Bone marrow (tissue), 2 donors: ENCODE measurements at regions not wholly inside any gene's neighbourhood (a gene's known extent, or its start where the extent isn't known, plus 50 kb on each side); places are given as distances from the start of the nearest gene placed in this dataset.
"Not testable (repeated sequence)": the region's sequence is repeated elsewhere in the genome, so short reads cannot be mapped to it uniquely, and the experiment has no call there.

Experiments used
- DNase-seq, 2 donors: peaks; one replicate each; lab custom pipeline; 2025; lab: John Stamatoyannopoulos, UW

DNA sequence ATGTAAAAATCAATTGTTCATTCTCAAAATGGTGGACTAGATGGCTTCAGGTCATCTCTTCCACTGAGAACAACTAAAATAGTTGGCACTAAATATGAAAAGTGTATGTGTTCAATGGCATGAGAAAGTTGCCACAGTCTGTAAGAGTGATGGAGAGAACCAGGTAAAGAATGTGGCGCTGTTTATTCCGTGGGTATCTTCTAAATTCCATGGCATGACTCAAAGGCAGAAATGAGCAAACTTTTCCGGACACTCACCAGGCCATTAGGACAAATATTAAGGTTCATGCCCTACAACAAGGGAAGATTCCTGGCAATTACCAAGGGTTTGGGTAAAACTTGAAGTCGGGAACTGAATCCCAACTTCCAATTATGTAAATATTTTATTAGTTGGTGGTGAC lies 825.4 kb upstream of the CDH6 start:
- no peak for DNase-seq

DNA sequence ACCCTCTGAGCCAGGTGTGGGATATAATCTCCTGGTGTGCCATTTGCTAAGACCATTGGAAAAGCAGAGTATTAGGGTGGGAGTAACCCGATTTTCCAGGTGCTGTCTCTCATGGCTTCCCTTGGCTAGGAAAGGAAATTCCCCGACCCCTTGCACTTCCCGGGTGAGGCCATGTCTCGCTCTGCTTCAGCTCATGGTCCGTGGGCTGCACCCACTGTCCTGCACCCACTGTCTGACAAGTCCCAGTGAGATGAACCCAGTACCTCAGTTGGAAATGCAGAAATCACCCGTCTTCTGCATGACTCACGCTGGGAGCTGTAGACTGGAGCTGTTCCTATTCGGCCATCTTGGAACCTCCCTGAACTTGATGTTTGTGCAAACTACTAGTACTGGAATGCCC lies 828.5 kb upstream of the CDH6 start:
- not testable (repeated sequence) for DNase-seq

- DNase-seq, result no peak
Observed at GRCh38 chr5:30357371-30357770, 836.1 kb upstream of the CDH6 start.

DNA sequence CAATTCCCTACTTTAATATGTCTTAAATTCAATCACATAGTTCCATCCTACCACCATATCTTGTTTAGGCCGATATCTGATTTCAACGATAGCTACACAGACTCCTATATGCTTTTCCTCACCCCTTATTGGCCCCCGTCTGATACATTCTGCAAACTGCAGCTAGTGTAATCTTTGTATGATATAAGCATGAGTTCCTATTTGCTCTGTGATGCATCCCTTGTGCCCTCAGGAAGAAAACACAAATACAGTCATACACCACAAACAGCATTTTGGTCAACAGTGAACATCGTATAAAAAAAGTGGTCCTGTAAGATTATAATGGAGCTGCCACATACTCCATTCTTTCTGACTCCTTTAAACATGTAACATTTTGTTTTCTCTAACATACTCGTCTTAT lies 837.8 kb upstream of the CDH6 start:
- DNase-seq, result no peak

- DNase-seq, result no peak
Observed at GRCh38 chr5:30347858-30348257, 845.6 kb upstream of the CDH6 start.

DNA sequence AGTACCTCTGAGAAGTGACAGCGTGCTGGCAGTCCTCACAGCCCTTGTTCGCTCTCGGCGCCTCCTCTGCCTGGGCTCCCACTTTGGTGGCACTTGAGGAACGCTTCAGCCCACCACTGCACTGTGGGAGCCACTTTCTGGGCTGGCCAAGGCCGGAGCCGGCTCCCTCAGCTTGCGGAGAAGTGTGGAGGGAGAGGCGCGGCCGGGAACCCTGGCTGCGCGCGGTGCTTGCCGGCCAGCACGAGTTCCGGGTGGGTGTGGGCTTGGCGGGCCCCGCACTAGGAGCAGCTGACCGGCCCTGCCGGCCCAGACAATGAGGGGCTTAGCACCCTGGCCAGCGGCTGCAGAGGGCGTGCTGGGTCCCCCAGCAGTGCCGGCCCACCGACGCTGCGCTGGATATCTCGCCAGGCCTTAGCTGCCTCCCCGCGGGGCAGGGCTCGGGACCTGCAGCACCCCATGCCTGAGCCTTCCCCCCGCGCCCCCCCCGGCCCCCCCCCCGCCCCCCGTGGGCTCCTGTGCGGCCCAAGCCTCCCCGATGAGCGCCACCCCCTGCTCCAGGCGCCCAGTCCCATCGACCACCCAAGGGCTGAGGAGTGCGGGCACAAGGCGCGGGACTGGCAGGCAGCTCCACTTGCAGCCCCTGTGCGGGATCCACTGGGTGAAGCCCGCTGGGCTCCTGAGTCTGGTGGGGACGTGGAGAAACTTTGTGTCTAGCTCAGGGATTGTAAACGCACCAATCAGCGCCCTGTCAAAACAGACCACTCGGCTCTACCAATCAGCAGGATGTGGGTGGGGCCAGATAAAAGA lies 847.7 kb upstream of the CDH6 start:
- DNase-seq, result not testable (repeated sequence)

DNA sequence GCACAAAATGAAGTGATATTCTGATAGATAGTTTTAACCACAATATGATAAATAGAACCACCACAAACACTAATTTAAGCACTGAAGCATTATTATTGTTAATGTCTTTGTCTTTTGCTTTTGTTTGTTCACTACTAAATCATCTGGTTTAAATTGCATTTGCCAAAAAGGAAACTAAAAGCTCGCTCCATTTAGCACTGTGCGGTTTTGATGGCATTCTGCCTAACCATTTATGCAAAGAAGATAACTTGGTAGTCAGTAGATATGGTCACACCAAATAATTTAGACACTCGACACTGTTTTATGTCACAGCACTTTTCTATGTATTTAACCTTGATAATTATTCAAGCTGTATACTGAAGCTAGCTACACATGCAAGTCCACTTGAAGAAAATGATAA lies 849.8 kb upstream of the CDH6 start:
- no peak for DNase-seq

DNA sequence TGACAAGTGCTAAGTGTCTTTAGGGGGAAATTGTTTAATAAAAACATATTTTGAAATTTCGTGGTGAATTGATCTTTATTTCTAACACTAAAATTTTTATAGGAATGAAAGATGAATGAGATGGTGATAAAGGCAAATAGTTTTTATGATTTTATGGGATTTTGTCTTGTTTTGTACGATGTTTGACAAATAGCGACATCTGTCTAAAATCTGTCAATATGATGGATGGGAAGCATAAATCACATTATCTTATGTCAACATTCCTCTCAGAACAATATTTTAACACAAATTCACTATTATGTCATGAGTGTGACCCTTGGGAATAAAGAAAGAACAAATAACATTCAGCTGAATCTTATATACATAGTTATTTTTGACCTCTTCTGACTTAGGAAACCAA lies 852.0 kb upstream of the CDH6 start:
- DNase-seq, result no peak

GRCh38 chr5:30337084-30337573 lies 856.4 kb upstream of the CDH6 start:
- no peak for DNase-seq

- DNase-seq, result no peak
Observed at GRCh38 chr5:30331534-30331933, 862.0 kb upstream of the CDH6 start.

DNA sequence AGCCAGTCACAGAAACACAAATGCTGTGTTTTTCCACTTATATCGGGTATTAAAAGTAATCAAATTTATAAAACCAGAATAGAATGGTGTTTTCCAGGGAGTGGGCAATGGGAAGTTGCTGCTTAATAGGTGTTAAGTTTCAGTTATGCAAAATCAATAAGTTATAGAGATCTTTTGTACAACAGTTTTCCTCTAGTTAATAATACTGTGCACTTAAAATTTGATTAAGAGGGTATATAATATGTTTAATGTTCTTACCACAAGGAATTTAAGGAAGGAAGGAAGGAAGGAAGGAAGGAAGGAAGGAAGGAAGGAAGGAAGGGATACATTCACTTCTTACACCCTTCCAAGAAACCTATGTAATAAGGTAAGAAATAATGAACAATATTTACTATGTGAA lies 867.7 kb upstream of the CDH6 start:
- DNase-seq, result no peak

GRCh38 chr5:30324083-30324482 lies 869.4 kb upstream of the CDH6 start:
- no peak for DNase-seq

DNA sequence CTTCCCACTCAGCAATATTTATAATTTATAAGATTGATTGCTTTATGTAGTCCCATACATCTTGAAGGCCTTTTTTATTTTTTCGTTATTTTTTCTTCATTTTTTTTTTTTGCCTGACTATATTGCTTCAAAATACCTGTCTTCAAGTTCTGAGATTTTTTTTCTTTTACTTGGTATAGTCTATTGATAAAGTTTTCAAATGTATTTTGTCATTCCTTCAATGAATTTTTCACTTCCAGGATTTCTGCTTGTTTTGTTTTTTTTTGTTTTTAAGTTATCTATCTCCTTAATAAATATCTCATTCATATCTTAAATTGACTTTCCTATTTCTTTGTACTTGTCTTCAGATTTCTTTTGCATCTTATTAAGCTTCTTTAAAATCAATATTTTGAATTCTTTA lies 905.6 kb upstream of the CDH6 start:
- no peak for DNase-seq

DNA sequence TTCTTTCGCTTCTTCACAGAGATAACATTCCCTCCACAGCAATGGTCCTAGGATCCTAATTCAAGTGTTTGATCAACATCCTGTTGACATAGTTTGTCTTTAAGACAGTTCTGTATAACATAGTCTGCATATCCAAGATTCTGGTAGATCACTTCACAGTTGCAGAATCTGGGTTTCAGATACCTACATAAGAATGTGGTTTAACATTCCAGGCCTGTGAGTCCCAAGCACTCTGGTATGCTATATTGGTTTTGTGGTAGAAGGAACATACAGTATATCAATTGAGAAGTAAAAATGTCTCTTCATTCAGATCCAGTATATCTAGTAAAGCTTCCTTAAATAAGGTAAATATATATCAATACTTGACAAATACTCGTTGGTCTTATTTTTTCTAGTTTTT lies 914.2 kb upstream of the CDH6 start:
- no peak for DNase-seq

GRCh38 chr5:30267026-30267425 lies 926.5 kb upstream of the CDH6 start:
- DNase-seq, result no peak

GRCh38 chr5:30239331-30240022 lies 954.0 kb upstream of the CDH6 start:
- no peak for DNase-seq

DNA sequence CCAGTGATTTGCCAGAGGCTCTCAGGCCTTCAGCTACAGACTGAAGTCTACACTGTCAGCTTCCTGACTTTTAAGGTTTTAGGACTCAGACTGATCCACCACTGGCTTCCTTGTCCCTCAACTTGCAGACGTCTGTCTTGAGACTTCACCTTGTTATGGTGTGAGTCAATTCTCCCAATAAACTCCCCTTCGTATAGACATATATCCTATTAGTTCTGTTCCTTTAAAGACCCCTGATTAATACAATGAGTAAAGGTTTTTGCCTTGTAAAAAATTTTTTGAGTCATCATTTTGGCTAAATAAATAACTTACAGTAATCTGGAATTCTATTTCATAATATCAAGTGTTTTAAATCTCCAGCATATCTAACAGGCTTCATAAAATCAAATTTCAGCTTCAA lies 956.3 kb upstream of the CDH6 start:
- DNase-seq, result no peak

- no peak for DNase-seq
Observed at GRCh38 chr5:30209755-30210154, 983.7 kb upstream of the CDH6 start.

DNA sequence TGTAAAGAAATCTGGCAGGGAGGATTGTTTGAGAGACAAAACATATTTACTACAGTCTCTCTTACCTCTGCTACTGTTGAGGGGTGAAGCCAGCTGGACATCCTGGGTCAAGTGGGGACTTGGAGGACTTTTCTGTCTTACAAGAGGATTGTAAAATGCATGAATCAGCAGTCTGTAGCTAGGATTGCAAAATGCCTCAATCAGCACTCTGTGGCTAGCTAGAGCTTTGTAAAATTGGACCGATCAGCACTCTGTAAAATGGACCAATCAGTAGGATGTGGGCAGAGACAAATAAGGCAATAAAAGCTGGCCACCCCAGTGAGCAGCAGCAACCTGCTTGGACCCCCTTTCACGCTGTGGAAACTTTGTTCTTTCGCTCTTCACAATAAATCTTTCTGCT lies 995.8 kb upstream of the CDH6 start:
- no peak for DNase-seq

DNA sequence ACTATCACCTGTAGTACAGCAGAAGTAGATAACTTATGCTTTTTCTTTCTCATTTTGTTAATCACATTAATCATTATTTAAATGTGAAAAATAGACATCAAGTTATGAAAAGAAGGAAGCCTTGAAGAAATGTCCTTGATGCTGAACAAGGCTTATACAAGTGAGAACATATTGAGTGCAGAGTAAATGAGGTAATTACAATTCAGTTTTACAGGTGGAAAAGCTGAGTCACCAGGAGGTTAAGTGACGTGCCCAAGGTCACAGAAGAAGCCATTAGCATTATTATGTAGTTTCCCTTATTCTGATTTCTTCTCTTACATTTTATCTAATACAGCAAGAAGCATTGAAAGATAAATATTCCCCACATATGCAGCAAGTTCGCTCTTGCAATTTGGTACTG lies 998.5 kb upstream of the CDH6 start:
- no peak for DNase-seq

- DNase-seq, result no peak
Observed at GRCh38 chr5:30194595-30194994, 998.9 kb upstream of the CDH6 start.

DNA sequence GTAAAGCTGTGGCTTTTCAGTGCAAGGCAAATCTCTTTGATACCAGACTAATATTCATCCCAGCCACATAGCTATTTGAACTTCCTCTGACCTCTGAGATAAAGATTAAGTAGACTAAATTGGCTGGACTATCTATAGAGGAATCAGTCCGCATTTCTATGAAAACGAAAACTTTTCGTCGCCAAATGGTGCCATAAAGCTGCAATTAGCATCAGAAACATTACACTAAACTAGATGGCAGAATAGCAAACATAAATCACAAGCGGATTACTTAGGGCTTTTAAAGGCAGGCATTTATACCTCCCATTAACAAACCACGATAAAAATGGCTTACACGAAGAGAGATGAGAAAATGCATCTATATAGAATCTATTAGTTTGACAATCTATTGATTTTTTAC lies 1009.7 kb upstream of the CDH6 start:
- no peak for DNase-seq

GRCh38 chr5:30156156-30156555 lies 1037.3 kb upstream of the CDH6 start:
- DNase-seq, result no peak

DNA sequence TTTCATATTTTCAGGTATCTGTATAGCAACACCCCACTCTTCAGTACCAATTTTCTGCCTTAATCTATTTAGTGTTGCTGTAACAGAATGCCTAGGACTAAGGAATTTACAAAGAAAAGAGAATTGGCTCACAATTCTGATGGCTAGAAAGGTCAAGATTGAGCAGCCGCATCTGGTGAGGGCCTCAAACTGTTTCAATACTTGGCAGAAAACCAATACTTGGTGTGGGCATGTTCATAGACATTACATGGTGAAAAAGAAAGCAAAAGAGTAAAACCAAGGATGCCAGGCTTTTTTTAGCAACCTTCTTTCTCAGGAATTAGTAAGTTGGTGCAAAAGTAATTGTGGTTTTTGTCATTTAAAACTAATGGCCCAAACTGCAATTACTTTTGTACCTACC lies 1041.1 kb upstream of the CDH6 start:
- DNase-seq, result no peak
